Prostate gland (tissue), 2 donors: ENCODE measurements at regions not wholly inside any gene's neighbourhood (a gene's known extent, or its start where the extent isn't known, plus 50 kb on each side); places are given as distances from the start of the nearest gene placed in this dataset.

ENCODE experiments used
- CTCF ChIP-seq, 4 experiments: fragments of 200-600 bp in 2 of 4; fragments of 450-650 bp in 2 of 4; sonication (generic) in 2 of 4; IDR thresholded peaks; 1 replicate in 3 of 4; 2 replicates in 1 of 4; pipeline ENCODE4 v1.5.1; 2016 to 2019; ENCODE audit warnings: antibody characterized with exemption in 4 of 4, mild to moderate bottlenecking in 2 of 4, moderate library complexity in 2 of 4
- POLR2A ChIP-seq: fragments of 450-650 bp; IDR thresholded peaks from one replicate; pipeline ENCODE4 v1.6.1; 2016; ENCODE audit warnings: antibody characterized with exemption, mild to moderate bottlenecking
- POLR2AphosphoS5 ChIP-seq: sonication (generic); formaldehyde crosslinking; IDR thresholded peaks from one replicate; pipeline ENCODE4 v1.6.1; 2017; ENCODE audit warnings: antibody characterized with exemption

GRCh38 chr2:19000776-19001175, 357.6 kb downstream of the OSR1 start:
- TF ChIP-seq POLR2A (no peak), CTCF (IDR thresholded peaks at IDR 0.05) (no peak), POLR2AphosphoS5 (no peak)
